ENCODE measurements at regions not wholly inside any gene's neighbourhood (a gene's known extent, or its start where the extent isn't known, plus 50 kb on each side); places are given as distances from the start of the nearest gene placed in this dataset.

DNA sequence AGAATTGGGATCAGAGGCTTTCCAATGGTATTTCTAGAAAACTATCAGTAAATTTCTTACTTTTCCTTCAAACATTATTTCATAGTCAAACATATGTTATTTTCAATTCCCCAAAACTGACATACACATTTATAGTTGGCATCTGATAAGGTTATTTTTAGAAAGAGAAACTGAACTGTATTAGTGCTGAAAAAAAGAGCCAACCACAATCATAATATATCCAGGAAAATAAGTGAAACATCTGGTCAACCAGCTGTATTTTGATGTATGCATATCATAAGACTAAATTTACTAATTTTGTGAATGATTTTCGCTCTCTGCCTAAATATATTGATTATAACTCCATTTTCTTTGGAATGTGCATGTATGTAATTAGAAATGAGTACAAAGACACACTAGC, 554.2 kb downstream of the FLRT2 start:
- no peak for TF ChIP-seq PHF5A (CRISPR knock-in tag; IDR thresholded peaks at IDR 0.05; ENCODE audit: low read depth, unreplicated experiment)
- no peak for TF ChIP-seq TBL1XR1 (IDR thresholded peaks at IDR 0.05; ENCODE audit: borderline replicate concordance, low read length, partially characterized antibody)
- no peak for TF ChIP-seq NFIC (IDR thresholded peaks at IDR 0.05; ENCODE audit: low read length)
- TF ChIP-seq HNRNPK (IDR thresholded peaks at IDR 0.05; ENCODE audit: low read depth, low read length, poor library complexity, severe bottlenecking): no peak
- no peak for TF ChIP-seq ZNF326 (CRISPR knock-in tag; IDR thresholded peaks at IDR 0.05; ENCODE audit: borderline replicate concordance)
- no peak for TF ChIP-seq CTCF (CRISPR knock-in tag; IDR thresholded peaks at IDR 0.05)
- no peak for TF ChIP-seq SP1 (IDR thresholded peaks at IDR 0.05)
- TF ChIP-seq SP1 (CRISPR knock-in tag; IDR thresholded peaks at IDR 0.05): no peak
- TF ChIP-seq GLI4 (CRISPR knock-in tag; IDR thresholded peaks at IDR 0.05; ENCODE audit: borderline replicate concordance): no peak
- no peak for TF ChIP-seq ZNF274 (CRISPR knock-in tag; IDR thresholded peaks at IDR 0.05)
